ENCODE measurements at regions not wholly inside any gene's neighbourhood (a gene's known extent, or its start where the extent isn't known, plus 50 kb on each side); places are given as distances from the start of the nearest gene placed in this dataset.

GRCh38 chr12:5213336-5213735 is 169.7 kb downstream of the KCNA5 start:
- TF ChIP-seq CTCF (IDR thresholded peaks at IDR 0.05; ENCODE audit: extremely low read depth in 1 of 2, insufficient read depth in 1 of 2, low read depth in 1 of 2, low read length in 2 of 2) (no peak), MYC (IDR thresholded peaks at IDR 0.05; ENCODE audit: low read depth, low read length) (no peak), POLR2A (IDR thresholded peaks at IDR 0.05; ENCODE audit: low read depth, low read length) (no peak), EZH2 (IDR thresholded peaks at IDR 0.05; ENCODE audit: borderline replicate concordance, low read depth, low read length, severe bottlenecking) (no peak), POLR2AphosphoS5 (IDR thresholded peaks at IDR 0.05; ENCODE audit: insufficient read depth, low read depth, low read length) (no peak)
- TF ChIP-seq, protein P1, sequence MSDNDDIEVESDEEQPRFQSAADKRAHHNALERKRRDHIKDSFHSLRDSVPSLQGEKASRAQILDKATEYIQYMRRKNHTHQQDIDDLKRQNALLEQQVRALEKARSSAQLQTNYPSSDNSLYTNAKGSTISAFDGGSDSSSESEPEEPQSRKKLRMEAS (IDR thresholded peaks at IDR 0.05; ENCODE audit: insufficient read depth, insufficient read length), result no peak

All from endothelial cell of umbilical vein (primary cell).